Keratinocyte (primary cell): ENCODE measurements at regions not wholly inside any gene's neighbourhood (a gene's known extent, or its start where the extent isn't known, plus 50 kb on each side); places are given as distances from the start of the nearest gene placed in this dataset.

Experiments used
- EZH2 ChIP-seq: IDR thresholded peaks from one replicate; pipeline ENCODE4 v1.6.1; 2012; ENCODE audit warnings: inconsistent platforms, mild to moderate bottlenecking, low read length, moderate library complexity
- TF ChIP-seq, protein P1 (sequence below), 3 experiments: IDR thresholded peaks in 1 of 3; conservative IDR thresholded peaks in 1 of 3; optimal IDR thresholded peaks in 1 of 3; 2 replicates in 2 of 3; 3 replicates in 1 of 3; pipeline versions ENCODE3 to v1.5.1; 2011; ENCODE audit warnings: low read length in 3 of 3, mild to moderate bottlenecking in 3 of 3, moderate library complexity in 2 of 3, control low read depth in 1 of 3, inconsistent platforms in 1 of 3; ENCODE audit not compliant: insufficient read depth in 2 of 3; ENCODE audit errors: extremely low read depth in 1 of 3

DNA sequence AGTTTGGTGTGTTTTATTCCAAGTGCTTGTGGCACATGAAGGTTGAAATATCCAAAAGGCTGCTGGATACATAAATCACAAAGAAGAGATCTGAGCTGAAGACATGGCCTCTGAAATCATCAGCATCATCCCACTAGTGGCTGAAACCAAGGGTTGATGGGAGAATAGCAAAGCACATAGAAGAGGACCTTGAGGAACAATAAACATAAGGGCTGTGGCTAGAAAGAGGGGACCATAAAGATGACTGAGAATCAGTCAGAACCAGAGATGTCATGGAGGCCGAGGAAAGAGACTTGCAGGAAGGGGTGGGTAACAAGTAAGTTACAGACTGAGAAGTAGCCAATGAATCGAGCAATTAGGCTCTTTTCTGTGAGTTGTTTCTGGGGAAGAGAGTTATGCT is 116.8 kb downstream of the CDC42EP3 start:
- TF ChIP-seq, protein P1, sequence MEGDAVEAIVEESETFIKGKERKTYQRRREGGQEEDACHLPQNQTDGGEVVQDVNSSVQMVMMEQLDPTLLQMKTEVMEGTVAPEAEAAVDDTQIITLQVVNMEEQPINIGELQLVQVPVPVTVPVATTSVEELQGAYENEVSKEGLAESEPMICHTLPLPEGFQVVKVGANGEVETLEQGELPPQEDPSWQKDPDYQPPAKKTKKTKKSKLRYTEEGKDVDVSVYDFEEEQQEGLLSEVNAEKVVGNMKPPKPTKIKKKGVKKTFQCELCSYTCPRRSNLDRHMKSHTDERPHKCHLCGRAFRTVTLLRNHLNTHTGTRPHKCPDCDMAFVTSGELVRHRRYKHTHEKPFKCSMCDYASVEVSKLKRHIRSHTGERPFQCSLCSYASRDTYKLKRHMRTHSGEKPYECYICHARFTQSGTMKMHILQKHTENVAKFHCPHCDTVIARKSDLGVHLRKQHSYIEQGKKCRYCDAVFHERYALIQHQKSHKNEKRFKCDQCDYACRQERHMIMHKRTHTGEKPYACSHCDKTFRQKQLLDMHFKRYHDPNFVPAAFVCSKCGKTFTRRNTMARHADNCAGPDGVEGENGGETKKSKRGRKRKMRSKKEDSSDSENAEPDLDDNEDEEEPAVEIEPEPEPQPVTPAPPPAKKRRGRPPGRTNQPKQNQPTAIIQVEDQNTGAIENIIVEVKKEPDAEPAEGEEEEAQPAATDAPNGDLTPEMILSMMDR (optimal IDR thresholded peaks at IDR 0.05 in 1 of 3, IDR thresholded peaks at IDR 0.05 in 1 of 3, conservative IDR thresholded peaks at IDR 0.05 in 1 of 3; ENCODE audit: extremely low read depth in 1 of 3, insufficient read depth in 2 of 3, low read length in 3 of 3): no peak
- TF ChIP-seq EZH2: no peak
